HepG2 (cell line): ENCODE measurements at regions not wholly inside any gene's neighbourhood (a gene's known extent, or its start where the extent isn't known, plus 50 kb on each side); places are given as distances from the start of the nearest gene placed in this dataset.

Source experiments
- ATAC-seq: fragments of 200-7000 bp; cut with Tn5 transposase; 3 replicates; pipeline ENCODE4 v1.9.1; 2020; ENCODE audit warnings: mild to moderate bottlenecking, moderate library complexity
- BruUV-seq: library from RNA; stranded (reverse); fragments of 400-500 nt; replicated peaks from 2 replicates; lab custom pipeline; 2021; lab: Mats Ljungman, UMichigan
- CTCF ChIA-PET: fragments of 300-600 bp; formaldehyde crosslinking; extraction: SDS; loops from one replicate; lab custom pipeline; 2021; ENCODE audit warnings: low total read pairs, inconsistent platforms, low intra/inter-chr PET ratio; lab: Yijun Ruan, JAX
- POLR2A ChIA-PET: fragments of 350-600 bp; sonication (Branson Sonifier 250); formaldehyde crosslinking; loops from one replicate; lab custom pipeline; 2020; ENCODE audit warnings: antibody characterized with exemption, inconsistent platforms; lab: Yijun Ruan, JAX
- DNase-seq: peaks from one replicate; pipeline ENCODE4 v3.0.0-alpha.2; 2015; ENCODE audit warnings: low spot score
- FAIRE-seq: peaks from 3 replicates; lab custom pipeline; 2011; peaks lifted over from hg19 to GRCh38; lab: Jason Lieb, UNC
- H2AFZ ChIP-seq: one replicate; pipeline ENCODE4 v1.6.1; 2011; ENCODE audit warnings: low read length, inconsistent platforms
- H3K27ac ChIP-seq: fragments of 300-600 bp; 3 replicates; pipeline ENCODE4 v1.8.0; 2011; ENCODE audit warnings: mixed run types, mild to moderate bottlenecking, mixed read lengths, low read length, inconsistent platforms; ENCODE audit not compliant: insufficient read depth; ENCODE audit errors: extremely low read length
- H3K27me3 ChIP-seq, 2 experiments: fragments of 200-600 bp in 1 of 2; 2 replicates in 1 of 2; 3 replicates in 1 of 2; pipeline versions ENCODE4 v1.6.0 to v1.8.0; 2011; ENCODE audit warnings: low read length in 2 of 2, mild to moderate bottlenecking in 2 of 2, moderate library complexity in 2 of 2, inconsistent platforms in 1 of 2; ENCODE audit not compliant: insufficient read depth in 2 of 2, control insufficient read depth in 1 of 2
- H3K36me3 ChIP-seq, 2 experiments: fragments of 200-600 bp in 1 of 2; replicated peaks in 1 of 2; 2 replicates in 1 of 2; 3 replicates in 1 of 2; pipeline versions ENCODE4 v1.5.1 to v1.8.0; 2011; ENCODE audit warnings: low read length in 2 of 2, inconsistent platforms in 1 of 2; ENCODE audit not compliant: insufficient read depth in 2 of 2, control insufficient read depth in 1 of 2
- H3K4me1 ChIP-seq: 2 replicates; pipeline ENCODE4 v1.5.1; 2012; ENCODE audit warnings: low read length, inconsistent platforms; ENCODE audit not compliant: insufficient read depth
- H3K4me2 ChIP-seq: 2 replicates; pipeline ENCODE4 v1.6.0; 2011; ENCODE audit warnings: low read depth, low read length, inconsistent platforms
- H3K4me3 ChIP-seq, 3 experiments: fragments of 200-600 bp in 1 of 3; sonication (generic), shearing (Covaris generic) in 1 of 3; replicated peaks in 1 of 3; 2 replicates each; pipeline ENCODE4 v1.5.1; 2011 to 2016; ENCODE audit warnings: low read length in 3 of 3, inconsistent platforms in 2 of 3, low read depth in 2 of 3, mild to moderate bottlenecking in 2 of 3, control low read depth in 1 of 3, mixed read lengths in 1 of 3; ENCODE audit not compliant: insufficient read depth in 1 of 3
- H3K79me2 ChIP-seq: one replicate; pipeline ENCODE4 v1.6.1; 2011; ENCODE audit warnings: low read length, inconsistent platforms; ENCODE audit not compliant: insufficient read depth
- H3K9ac ChIP-seq: 2 replicates; pipeline ENCODE4 v1.6.0; 2011; ENCODE audit warnings: mild to moderate bottlenecking, low read depth, low read length, inconsistent platforms; ENCODE audit not compliant: insufficient read depth
- H3K9me3 ChIP-seq: 2 replicates; pipeline ENCODE4 v1.5.1; 2012; ENCODE audit warnings: mild to moderate bottlenecking, low read length
- H4K20me1 ChIP-seq: 2 replicates; pipeline ENCODE4 v1.6.0; 2011; ENCODE audit warnings: inconsistent platforms, mild to moderate bottlenecking, low read length, moderate library complexity; ENCODE audit not compliant: insufficient read depth
- IRX3 ChIP-seq: sonication (generic); formaldehyde crosslinking; IDR thresholded peaks from 2 replicates; pipeline ENCODE4 v1.8.1; 2023; ENCODE audit warnings: mild to moderate bottlenecking, low read depth, missing genetic modification reagents, borderline replicate concordance
- ZNF121 ChIP-seq: sonication (generic); formaldehyde crosslinking; IDR thresholded peaks from 2 replicates; pipeline ENCODE4 v1.5.0; 2020; ENCODE audit warnings: mild to moderate bottlenecking, missing genetic modification reagents
- ZNF235 ChIP-seq: sonication (generic); formaldehyde crosslinking; IDR thresholded peaks from 2 replicates; pipeline ENCODE4 v1.8.1; 2023; ENCODE audit warnings: mild to moderate bottlenecking, missing genetic modification reagents, borderline replicate concordance
- whole genome bisulfite sequencing: methylation state at CpG from one replicate; pipeline ENCODE4 v1.1.6; 2017; ENCODE audit warnings: low lambda C conversion rate; 5-methylcytosine and 5-hydroxymethylcytosine counted together
- in situ Hi-C: cut with HindIII; loops from 2 replicates; pipeline ENCODE4 v1.10.0; 2017; ENCODE audit warnings: low pct_unique_long_range_greater_than_20kb; ENCODE audit not compliant: extremely low pct_ligation_motif_present
- intact Hi-C: fragments of 100-400 bp; cut with micrococcal nuclease; formaldehyde crosslinking; loops from one replicate; pipeline ENCODE4 v1.10.0; 2022; ENCODE audit not compliant: unreplicated experiment
- TF ChIP-seq, protein P1 (sequence below): sonication (generic); formaldehyde crosslinking; IDR thresholded peaks from 2 replicates; pipeline ENCODE4 v1.5.0; 2020; ENCODE audit warnings: mild to moderate bottlenecking, missing genetic modification reagents
- TF ChIP-seq, protein P2 (sequence below): sonication (generic); formaldehyde crosslinking; IDR thresholded peaks from 2 replicates; pipeline ENCODE4 v1.5.0; 2020; ENCODE audit warnings: mild to moderate bottlenecking, missing genetic modification reagents
- TF ChIP-seq, protein P3 (sequence below): sonication (generic); formaldehyde crosslinking; IDR thresholded peaks from 2 replicates; pipeline ENCODE4 v1.4.0; 2020; ENCODE audit warnings: missing genetic modification reagents
- TF ChIP-seq, protein P4 (sequence below): sonication (generic); formaldehyde crosslinking; IDR thresholded peaks from 2 replicates; pipeline ENCODE4 v1.4.0; 2020; ENCODE audit warnings: missing genetic modification reagents, low read depth, mild to moderate bottlenecking, borderline replicate concordance
- TF ChIP-seq, protein P5 (sequence below): fragments of 450-650 bp; IDR thresholded peaks from 2 replicates; pipeline ENCODE4 v1.6.1; 2017

DNA sequence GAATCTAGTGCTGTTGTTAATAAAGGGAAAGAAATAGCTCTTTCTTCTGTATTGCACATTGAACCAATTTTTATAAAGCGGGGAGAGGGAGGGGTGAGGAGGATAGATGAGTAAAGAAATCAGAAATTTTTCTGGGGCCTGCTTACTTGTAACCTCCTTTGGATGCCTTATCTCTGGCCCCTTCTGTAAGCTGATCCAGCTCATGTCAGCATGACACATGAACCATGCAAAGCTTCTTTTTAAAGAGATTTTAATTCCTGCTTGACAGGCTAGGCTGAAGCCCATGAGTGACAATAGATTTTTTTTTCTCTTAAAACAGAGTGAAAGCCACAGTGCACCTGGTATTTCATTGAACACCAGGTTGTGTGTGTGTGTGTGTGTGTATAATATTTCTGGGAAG lies 325.3 kb downstream of the PRL start (continued):
- TF ChIP-seq, protein P1, sequence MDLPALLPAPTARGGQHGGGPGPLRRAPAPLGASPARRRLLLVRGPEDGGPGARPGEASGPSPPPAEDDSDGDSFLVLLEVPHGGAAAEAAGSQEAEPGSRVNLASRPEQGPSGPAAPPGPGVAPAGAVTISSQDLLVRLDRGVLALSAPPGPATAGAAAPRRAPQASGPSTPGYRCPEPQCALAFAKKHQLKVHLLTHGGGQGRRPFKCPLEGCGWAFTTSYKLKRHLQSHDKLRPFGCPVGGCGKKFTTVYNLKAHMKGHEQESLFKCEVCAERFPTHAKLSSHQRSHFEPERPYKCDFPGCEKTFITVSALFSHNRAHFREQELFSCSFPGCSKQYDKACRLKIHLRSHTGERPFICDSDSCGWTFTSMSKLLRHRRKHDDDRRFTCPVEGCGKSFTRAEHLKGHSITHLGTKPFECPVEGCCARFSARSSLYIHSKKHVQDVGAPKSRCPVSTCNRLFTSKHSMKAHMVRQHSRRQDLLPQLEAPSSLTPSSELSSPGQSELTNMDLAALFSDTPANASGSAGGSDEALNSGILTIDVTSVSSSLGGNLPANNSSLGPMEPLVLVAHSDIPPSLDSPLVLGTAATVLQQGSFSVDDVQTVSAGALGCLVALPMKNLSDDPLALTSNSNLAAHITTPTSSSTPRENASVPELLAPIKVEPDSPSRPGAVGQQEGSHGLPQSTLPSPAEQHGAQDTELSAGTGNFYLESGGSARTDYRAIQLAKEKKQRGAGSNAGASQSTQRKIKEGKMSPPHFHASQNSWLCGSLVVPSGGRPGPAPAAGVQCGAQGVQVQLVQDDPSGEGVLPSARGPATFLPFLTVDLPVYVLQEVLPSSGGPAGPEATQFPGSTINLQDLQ, result no peak
- TF ChIP-seq, protein P2, sequence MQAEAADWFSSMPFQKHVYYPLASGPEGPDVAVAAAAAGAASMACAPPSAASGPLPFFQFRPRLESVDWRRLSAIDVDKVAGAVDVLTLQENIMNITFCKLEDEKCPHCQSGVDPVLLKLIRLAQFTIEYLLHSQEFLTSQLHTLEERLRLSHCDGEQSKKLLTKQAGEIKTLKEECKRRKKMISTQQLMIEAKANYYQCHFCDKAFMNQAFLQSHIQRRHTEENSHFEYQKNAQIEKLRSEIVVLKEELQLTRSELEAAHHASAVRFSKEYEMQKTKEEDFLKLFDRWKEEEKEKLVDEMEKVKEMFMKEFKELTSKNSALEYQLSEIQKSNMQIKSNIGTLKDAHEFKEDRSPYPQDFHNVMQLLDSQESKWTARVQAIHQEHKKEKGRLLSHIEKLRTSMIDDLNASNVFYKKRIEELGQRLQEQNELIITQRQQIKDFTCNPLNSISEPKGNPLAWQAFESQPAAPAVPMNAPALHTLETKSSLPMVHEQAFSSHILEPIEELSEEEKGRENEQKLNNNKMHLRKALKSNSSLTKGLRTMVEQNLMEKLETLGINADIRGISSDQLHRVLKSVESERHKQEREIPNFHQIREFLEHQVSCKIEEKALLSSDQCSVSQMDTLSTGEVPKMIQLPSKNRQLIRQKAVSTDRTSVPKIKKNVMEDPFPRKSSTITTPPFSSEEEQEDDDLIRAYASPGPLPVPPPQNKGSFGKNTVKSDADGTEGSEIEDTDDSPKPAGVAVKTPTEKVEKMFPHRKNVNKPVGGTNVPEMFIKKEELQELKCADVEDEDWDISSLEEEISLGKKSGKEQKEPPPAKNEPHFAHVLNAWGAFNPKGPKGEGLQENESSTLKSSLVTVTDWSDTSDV (CRISPR knock-in tag), result no peak

DNA sequence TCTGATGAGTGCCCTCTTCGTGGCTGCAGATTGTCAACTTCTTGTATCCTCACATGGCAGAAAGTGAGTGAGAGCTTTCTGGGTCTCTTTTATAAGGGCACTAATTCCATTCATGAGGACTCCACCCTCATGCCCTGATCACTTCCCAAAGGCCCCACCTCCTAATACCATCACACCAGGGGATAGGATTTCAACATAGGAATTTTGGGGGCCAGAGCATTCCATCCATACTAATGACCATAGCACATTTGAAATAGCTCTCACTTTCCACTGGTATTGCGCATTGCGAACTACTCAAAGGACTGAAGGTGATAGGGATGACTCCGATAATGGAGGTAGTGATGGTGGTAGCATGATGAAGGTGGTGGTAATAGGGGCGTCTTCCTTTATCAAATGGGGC lies 324.3 kb downstream of the PRL start:
- H4K20me1 ChIP-seq, result no peaks in the 10 kb centered on the region
- no peak overlapping the region for H3K4me3 ChIP-seq
- intact Hi-C loops, result no loop called here
- TF ChIP-seq, protein P3, sequence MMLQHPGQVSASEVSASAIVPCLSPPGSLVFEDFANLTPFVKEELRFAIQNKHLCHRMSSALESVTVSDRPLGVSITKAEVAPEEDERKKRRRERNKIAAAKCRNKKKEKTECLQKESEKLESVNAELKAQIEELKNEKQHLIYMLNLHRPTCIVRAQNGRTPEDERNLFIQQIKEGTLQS (CRISPR knock-in tag), result no peak
- TF ChIP-seq, protein P4, sequence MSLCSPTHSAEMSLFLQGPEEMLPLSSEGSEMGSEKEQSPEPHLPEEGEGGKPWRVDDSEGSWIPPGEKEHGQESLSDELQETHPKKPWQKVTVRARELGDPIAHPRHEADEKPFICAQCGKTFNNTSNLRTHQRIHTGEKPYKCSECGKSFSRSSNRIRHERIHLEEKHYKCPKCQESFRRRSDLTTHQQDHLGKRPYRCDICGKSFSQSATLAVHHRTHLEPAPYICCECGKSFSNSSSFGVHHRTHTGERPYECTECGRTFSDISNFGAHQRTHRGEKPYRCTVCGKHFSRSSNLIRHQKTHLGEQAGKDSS (CRISPR knock-in tag), result no peak
- TF ChIP-seq, protein P5, sequence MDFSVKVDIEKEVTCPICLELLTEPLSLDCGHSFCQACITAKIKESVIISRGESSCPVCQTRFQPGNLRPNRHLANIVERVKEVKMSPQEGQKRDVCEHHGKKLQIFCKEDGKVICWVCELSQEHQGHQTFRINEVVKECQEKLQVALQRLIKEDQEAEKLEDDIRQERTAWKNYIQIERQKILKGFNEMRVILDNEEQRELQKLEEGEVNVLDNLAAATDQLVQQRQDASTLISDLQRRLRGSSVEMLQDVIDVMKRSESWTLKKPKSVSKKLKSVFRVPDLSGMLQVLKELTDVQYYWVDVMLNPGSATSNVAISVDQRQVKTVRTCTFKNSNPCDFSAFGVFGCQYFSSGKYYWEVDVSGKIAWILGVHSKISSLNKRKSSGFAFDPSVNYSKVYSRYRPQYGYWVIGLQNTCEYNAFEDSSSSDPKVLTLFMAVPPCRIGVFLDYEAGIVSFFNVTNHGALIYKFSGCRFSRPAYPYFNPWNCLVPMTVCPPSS, result no peak
- no peak for TF ChIP-seq ZNF121 (CRISPR knock-in tag)
- no peak for TF ChIP-seq IRX3 (CRISPR knock-in tag)
- no peak for TF ChIP-seq ZNF235 (CRISPR knock-in tag)
- TF ChIP-seq, all 625 proteins: peak for 0
- DNase-seq, result no peak
- in situ Hi-C loops, result no loop called here
- Histone ChIP-seq H3K27me3 (no peaks in the 10 kb centered on the region), H3K27ac (no peak overlapping the region), H3K36me3 (no peaks in the 10 kb centered on the region), H3K4me2 (no peak overlapping the region), H2AFZ (no peak overlapping the region), H3K4me1 (no peaks in the 10 kb centered on the region), H3K9me3 (no peaks in the 10 kb centered on the region), H3K79me2 (no peaks in the 10 kb centered on the region), H3K9ac (no peak overlapping the region)
- BruUV-seq, result no TSS peak
- ChIA-PET CTCF (no interaction called here), POLR2A (no interaction called here)
- WGBS, result 41% methylated on average over 5 of the region's 5 CpGs
- no peak for FAIRE-seq
- ATAC-seq, result no peak
